Nephron (organoid): ENCODE measurements at regions not wholly inside any gene's neighbourhood (a gene's known extent, or its start where the extent isn't known, plus 50 kb on each side); places are given as distances from the start of the nearest gene placed in this dataset.

Experiments
- H3K27ac Mint-ChIP-seq, 3 experiments: 2 replicates each; pipeline ENCODE4 v1.8.0; 2020; ENCODE audit warnings: mixed read lengths in 3 of 3, mild to moderate bottlenecking in 2 of 3, moderate library complexity in 1 of 3
- H3K27me3 Mint-ChIP-seq: 2 replicates; pipeline ENCODE4 v1.8.0; 2021; ENCODE audit warnings: low read depth, mild to moderate bottlenecking, moderate library complexity, mixed read lengths
- H3K36me3 Mint-ChIP-seq: 2 replicates; pipeline ENCODE4 v1.8.0; 2020; ENCODE audit warnings: low read depth, mixed read lengths
- H3K4me1 Mint-ChIP-seq: 2 replicates; pipeline ENCODE4 v1.8.0; 2020; ENCODE audit warnings: mixed read lengths
- H3K4me3 Mint-ChIP-seq, 3 experiments: 2 replicates each; pipeline ENCODE4 v1.8.0; 2020; ENCODE audit warnings: mild to moderate bottlenecking in 3 of 3, mixed read lengths in 3 of 3, moderate library complexity in 2 of 3
- H3K9me3 Mint-ChIP-seq: 2 replicates; pipeline ENCODE4 v1.8.0; 2020; ENCODE audit warnings: mixed read lengths
- TF ChIP-seq, protein P1 (sequence below), 3 experiments: fragments of 200-600 bp; sonication (generic); IDR thresholded peaks; one replicate each; pipeline ENCODE4 v1.5.0; 2021; ENCODE audit warnings: antibody characterized with exemption in 3 of 3; ENCODE audit not compliant: unreplicated experiment in 3 of 3

DNA sequence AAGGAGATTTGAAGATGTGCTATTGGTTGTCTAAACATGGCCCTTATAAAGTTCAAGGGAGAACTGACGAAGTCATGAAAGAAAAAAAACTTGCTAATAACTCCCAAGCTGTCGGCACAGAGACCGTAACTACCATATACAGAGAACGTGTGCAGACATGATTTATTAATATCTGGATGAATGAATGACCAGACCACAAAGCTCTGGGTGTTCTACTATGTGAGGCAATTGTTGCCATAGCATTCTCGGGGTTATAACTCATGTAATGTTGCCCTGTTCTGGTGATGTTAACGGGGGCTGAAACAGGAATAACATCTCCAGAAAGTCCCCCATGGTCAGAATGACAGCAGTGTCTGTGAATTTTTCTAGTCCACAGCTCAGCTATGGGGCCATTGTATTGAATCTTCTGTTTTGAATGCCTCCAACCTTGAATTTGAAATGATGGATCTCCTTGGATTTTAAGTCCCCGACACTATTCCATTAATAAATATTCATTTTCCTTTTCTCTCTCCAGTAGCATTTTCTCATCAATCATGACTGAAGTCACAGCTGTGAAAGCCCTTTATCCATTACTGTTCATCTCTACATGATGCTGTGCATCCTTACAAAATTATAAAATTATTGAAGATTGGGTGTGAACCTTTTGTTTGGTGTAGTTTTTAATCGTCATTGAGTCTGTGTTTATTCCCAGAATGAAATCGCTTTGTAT is 483.4 kb upstream of the KLHL29 start:
- no peaks in the 10 kb centered on the region for H3K27me3 Mint-ChIP-seq
- H3K36me3 Mint-ChIP-seq: no peaks in the 10 kb centered on the region
- H3K9me3 Mint-ChIP-seq: no peaks in the 10 kb centered on the region
- TF ChIP-seq, protein P1, sequence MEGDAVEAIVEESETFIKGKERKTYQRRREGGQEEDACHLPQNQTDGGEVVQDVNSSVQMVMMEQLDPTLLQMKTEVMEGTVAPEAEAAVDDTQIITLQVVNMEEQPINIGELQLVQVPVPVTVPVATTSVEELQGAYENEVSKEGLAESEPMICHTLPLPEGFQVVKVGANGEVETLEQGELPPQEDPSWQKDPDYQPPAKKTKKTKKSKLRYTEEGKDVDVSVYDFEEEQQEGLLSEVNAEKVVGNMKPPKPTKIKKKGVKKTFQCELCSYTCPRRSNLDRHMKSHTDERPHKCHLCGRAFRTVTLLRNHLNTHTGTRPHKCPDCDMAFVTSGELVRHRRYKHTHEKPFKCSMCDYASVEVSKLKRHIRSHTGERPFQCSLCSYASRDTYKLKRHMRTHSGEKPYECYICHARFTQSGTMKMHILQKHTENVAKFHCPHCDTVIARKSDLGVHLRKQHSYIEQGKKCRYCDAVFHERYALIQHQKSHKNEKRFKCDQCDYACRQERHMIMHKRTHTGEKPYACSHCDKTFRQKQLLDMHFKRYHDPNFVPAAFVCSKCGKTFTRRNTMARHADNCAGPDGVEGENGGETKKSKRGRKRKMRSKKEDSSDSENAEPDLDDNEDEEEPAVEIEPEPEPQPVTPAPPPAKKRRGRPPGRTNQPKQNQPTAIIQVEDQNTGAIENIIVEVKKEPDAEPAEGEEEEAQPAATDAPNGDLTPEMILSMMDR (IDR thresholded peaks at IDR 0.05; ENCODE audit: unreplicated experiment in 3 of 3): no peak
- H3K4me3 Mint-ChIP-seq: no peak overlapping the region
- H3K27ac Mint-ChIP-seq: no peak overlapping the region
- H3K4me1 Mint-ChIP-seq: peaks cover 4% of the 10 kb centered on the region

GRCh38 chr2:22902180-22902550 is 482.8 kb upstream of the KLHL29 start:
- Mint-ChIP-seq H3K9me3 (no peaks in the 10 kb centered on the region), H3K36me3 (no peaks in the 10 kb centered on the region), H3K4me1 (peaks cover 4% of the 10 kb centered on the region), H3K27me3 (no peaks in the 10 kb centered on the region), H3K27ac (no peak overlapping the region), H3K4me3 (no peak overlapping the region)
- TF ChIP-seq, protein P1 (IDR thresholded peaks at IDR 0.05; ENCODE audit: unreplicated experiment in 3 of 3): no peak

GRCh38 chr2:22902662-22903165 is 482.3 kb upstream of the KLHL29 start:
- no peaks in the 10 kb centered on the region for H3K36me3 Mint-ChIP-seq
- H3K27ac Mint-ChIP-seq: no peak overlapping the region
- no peak overlapping the region for H3K4me3 Mint-ChIP-seq
- no peaks in the 10 kb centered on the region for H3K9me3 Mint-ChIP-seq
- H3K4me1 Mint-ChIP-seq: peaks cover 4% of the 10 kb centered on the region
- TF ChIP-seq, protein P1 (IDR thresholded peaks at IDR 0.05; ENCODE audit: unreplicated experiment in 3 of 3): no peak
- no peaks in the 10 kb centered on the region for H3K27me3 Mint-ChIP-seq

- no peak overlapping the region for H3K27ac Mint-ChIP-seq
- no peaks in the 10 kb centered on the region for H3K9me3 Mint-ChIP-seq
- no peak overlapping the region for H3K4me3 Mint-ChIP-seq
- peaks cover 4% of the 10 kb centered on the region for H3K4me1 Mint-ChIP-seq
- H3K27me3 Mint-ChIP-seq: no peaks in the 10 kb centered on the region
- H3K36me3 Mint-ChIP-seq: no peaks in the 10 kb centered on the region
- TF ChIP-seq, protein P1 (IDR thresholded peaks at IDR 0.05; ENCODE audit: unreplicated experiment in 3 of 3): no peak
These were observed 481.4 kb upstream of the KLHL29 start for GRCh38 chr2:22903616-22904015.

- Mint-ChIP-seq H3K27ac (no peak overlapping the region), H3K36me3 (no peaks in the 10 kb centered on the region), H3K4me1 (peaks cover 4% of the 10 kb centered on the region), H3K4me3 (no peak overlapping the region), H3K9me3 (no peaks in the 10 kb centered on the region), H3K27me3 (no peaks in the 10 kb centered on the region)
- TF ChIP-seq, protein P1 (IDR thresholded peaks at IDR 0.05; ENCODE audit: unreplicated experiment in 3 of 3): peak; percentile 39 to 58 (median 42)
These were observed 480.8 kb upstream of the KLHL29 start for GRCh38 chr2:22904126-22904684.

DNA sequence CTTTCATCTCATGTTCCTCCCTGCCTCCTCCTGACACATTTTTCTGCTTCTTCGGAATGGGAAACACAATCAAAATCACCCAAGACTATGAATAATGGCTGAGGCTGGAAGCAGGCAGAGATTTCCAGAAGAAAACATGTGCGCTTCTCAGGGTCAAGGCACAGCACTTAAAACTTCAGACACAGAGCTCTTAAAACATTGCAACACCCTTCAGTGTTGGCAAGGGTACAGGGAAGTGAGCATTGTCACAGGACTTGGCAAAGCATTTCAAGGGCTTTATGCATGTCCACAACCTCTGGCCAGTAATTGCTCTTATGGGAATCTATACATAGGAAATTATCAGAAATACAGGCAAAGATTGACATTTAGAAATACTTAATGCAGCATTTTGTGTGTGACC is 477.6 kb upstream of the KLHL29 start:
- Mint-ChIP-seq H3K27me3 (peaks cover 8% of the 10 kb centered on the region), H3K9me3 (no peaks in the 10 kb centered on the region), H3K27ac (no peak overlapping the region), H3K4me3 (no peak overlapping the region), H3K36me3 (no peaks in the 10 kb centered on the region), H3K4me1 (peaks cover 14% of the 10 kb centered on the region)
- TF ChIP-seq, protein P1 (IDR thresholded peaks at IDR 0.05; ENCODE audit: unreplicated experiment in 3 of 3): no peak
